GM18502 (cell line): ENCODE measurements at regions not wholly inside any gene's neighbourhood (a gene's known extent, or its start where the extent isn't known, plus 50 kb on each side); places are given as distances from the start of the nearest gene placed in this dataset.
"Not testable (repeated sequence)": the region's sequence is repeated elsewhere in the genome, so short reads cannot be mapped to it uniquely, and the experiment has no call there.

Source experiments
- ATAC-seq: cut with Tn5 transposase; IDR thresholded peaks from one replicate; pipeline ENCODE4 v1.9.1; 2021; ENCODE audit warnings: mild to moderate bottlenecking; ENCODE audit not compliant: unreplicated experiment, poor library complexity

DNA sequence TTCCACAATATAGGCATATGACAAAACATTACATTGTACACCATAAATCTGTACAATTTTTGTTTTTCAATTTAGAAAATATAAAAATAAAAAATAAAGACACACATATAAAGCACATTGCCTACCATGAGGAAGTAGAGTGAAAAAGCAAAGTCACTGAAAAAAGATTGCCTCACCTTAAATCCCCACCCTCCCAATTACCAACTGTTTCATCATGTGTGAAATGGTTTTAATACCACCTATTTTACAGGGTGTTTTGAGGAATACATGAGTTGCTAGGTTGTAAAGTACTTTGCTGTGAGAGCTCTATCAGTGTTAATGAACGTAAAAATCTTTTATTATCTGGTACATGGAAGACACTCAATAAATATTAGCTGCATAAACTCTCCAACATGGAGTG is 373.6 kb upstream of the NDST3 start:
- no peak for ATAC-seq

DNA sequence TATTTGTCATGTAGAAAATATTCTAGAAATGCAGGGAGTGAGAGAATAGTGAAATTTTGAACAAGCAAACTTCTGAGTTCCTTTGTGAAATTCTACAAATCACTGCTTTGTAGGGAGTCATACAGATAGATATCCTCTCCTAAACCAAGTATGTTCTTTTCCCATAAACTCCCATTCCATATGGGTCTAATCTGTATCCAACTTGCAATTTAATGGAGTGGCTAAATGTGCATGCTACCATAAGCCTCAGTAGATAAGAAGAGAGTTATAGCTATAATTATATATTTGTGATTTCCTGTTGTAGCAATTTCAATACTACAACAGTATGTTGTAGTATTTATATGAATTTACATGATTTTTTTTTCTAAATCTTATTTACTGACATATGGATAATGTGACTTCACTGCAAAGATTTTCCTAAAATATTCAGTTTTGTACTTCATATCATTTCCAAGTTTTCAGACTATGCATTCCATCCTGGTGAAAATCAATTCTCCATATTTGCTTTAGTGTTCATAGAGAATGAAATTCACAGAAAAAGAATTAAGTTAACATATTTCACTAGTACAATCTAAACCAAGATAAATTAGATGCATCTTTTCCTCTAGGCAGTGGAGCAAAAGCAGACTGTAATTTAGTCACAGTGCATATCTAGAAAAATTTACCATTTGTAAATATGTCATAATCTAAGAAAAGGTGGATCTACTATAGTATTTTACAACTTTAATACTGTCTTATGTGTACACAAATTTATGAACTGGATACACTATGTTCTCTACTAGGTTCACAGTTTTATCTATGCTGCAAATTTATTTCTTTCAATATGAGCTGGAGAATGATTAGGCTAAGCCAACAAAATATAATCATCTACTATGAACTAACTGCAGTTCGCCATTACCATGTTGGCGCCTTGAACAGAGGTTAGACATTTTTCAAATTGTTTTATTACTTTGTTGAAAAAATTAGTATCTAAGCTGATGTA is 372.9 kb upstream of the NDST3 start:
- no peak for ATAC-seq

DNA sequence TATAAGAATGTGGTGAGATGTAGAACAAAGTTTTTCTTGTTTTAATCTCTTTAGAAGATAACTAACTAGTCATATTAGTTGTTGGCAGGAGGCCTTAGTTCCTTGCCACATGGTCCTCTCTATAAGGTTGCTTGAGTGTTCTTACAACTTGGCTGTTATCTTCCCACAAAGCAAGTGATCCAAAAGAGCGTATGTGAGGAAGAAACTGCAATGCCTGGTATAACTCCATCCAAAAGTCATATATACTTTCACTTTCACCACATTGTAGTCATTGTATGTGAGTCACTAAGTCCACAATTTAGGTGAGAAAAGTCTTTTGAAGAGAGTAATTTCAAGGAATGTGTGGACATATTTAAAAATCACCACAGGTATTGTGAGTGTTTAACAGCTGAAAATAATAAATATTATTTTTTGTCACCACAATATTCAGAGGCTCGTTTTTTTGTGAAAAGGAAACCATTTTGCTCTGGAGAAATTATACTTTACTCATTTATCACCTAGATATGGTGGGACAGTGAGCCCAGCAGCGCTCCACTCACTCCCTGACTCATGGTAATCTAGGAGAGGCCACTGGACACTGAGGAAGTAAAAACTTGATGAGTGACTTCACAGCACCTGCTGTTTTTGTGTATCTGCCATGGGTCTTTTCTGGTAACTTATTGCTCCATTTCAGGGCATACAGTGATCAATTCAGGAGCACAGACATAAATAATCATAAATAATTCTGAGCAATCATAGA is 369.4 kb upstream of the NDST3 start:
- ATAC-seq: no peak

DNA sequence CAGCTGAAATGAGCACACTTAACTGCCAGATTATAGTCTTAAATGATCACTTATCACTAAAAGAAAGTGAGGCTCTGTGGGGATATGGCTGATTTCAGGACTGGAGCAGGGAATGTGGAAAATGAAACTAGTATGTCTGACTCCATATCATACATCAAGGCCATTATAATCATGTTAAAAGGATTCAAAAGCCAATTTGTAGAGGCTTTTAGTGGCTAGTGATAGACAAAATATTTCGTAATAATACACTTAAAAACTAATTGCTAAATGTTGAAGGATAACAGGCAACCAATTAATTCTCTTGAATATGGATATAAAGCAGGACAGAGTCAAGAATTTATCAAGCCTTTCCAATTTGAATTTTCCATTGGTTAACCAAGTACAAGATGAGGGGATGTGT is 358.1 kb upstream of the NDST3 start:
- ATAC-seq: no peak

DNA sequence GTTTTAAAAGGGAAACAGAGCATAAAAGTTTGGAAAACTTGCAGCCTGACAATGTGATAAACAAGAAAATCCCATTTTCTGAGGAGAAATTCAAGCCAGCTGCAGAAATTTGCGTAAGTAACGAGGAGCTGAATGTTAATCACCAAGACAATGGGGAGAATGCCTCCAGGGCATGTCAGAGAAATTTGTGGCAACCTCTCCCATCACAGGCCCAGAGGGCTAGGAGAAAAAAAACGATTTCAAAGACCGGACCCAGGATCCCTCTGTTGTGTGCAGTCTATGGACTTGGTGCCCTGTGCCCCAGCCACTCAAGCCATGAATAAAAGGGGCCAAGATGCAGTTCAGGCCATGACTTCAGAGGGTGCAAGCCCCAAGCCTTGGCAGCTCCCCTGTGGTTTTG is 355.4 kb upstream of the NDST3 start:
- no peak for ATAC-seq

DNA sequence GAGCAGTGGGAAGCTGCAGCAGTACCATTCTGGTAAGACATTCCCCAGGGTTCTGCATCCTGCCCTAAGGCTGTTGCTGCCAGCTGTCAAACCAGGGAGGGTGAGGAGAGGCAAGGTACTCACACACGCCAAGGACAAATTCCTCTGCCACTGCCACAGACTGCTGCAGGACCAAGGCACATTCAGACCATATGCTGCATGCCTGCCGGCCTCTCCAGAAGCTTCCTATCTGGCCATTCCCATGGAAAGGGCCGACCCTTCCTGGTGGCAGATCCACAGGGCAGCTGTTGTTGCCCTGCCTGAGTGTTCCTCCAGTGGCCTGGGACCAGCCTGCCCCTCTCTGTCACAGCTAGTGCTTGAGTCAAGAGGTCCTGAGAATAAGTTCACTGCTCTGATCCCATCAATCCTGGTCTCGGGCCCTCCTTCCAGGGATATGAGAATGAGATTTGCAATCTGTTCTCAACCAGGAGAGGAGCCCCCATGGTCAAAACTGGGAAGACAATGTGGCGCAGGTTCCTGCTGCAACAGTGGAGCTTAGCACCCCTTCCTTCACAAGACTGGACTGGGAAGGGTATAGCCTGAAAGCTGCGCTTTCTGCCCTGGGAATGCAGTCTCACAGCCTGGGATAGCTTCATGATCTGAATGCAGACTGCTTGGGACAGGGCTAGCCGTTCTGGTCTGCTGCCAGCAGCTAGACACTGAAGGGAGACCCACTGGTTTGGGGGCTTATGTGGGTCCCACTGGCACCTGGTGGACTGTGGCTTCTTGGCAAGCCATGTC is 342.5 kb upstream of the NDST3 start:
- ATAC-seq: no peak

DNA sequence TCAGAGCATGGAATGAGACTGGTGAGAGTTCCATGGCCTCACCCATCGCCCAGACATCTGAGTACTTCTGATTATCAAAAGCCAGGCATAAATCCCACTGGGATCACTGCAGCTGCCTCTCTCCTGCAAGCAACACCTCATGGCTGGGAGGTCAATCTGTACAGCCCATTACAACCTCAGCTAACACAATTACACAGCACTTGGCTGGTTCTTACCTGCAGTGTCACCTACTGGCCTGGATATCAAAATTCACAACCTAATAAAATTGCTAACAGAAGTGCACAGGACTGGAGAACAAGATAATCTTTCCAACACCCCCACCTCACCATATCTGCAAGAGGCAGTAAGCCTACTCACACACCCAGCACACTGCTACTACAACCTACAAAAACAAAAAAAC is 341.7 kb upstream of the NDST3 start:
- no peak for ATAC-seq

DNA sequence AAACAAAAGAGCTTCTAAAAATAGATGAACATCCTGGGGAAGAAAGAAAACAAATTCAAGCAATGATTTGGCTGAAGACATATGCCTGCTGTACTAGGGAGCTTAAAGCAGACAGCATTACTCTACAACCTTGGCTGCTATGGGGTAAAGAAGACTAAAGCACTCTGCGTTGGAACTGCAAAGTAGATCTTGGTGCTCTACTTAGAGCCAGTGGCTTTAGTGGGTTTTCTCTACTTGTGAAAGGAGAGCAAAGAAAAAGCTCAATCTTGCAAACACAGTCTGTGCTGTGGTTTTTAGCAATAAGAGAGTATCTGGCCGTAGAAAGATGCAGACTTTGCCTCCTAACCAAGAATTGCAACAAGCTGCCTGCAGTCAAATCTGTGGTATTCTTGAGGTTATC is 334.7 kb upstream of the NDST3 start:
- ATAC-seq: no peak

DNA sequence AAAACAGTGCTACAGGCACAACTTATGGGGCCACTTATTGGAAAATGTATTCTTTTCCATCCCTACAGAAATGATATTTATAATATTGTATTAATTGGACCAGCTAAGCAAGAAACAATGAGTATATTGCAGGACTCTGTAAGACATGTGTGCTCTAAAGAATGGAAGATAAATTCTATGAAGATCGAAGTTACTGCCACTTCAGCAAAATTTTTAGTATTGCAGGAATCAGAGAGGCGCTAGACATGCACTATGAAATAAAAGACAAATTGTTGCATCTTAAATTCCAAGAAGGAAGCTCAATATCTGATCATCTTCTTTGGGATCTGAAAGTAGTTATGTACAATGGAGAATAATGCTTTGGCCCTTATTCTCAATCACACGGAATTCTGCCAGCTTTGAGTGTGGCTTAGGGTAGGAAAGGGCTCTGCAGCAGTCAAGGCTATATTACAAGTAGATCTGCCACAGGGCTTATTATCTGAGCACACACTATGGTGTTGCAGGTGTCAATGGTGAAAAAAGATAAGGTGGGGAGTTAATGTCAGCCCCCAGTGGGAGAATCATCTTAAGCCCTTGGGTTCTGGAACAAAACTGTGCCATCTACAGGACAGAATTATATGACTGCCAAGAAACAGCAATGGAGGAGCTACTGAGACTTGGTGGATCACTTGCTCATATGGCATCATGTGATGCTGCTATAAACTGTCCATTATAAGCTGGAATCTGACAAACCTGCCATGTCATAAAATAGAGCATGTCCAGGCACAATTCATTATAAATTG is 334.0 kb upstream of the NDST3 start:
- ATAC-seq: peak; percentile 71

DNA sequence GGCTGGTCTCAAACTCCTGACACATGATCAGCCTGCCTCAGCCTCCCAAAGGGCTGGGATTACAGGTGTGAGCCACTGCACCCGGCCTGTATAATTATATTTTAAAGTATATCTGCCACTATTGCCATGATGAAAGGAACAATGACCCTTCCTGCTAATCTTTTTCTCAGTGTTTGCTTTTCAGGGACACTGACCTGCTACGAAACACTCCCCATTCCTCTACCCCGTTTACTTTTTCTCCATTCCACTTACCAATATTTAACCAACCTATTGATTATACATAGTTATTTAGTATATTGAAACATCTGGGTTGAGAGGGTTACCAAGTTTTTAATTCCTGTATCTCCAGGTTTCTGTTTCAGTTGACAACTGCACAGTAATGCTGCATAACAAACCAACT is 331.9 kb upstream of the NDST3 start:
- no peak for ATAC-seq

DNA sequence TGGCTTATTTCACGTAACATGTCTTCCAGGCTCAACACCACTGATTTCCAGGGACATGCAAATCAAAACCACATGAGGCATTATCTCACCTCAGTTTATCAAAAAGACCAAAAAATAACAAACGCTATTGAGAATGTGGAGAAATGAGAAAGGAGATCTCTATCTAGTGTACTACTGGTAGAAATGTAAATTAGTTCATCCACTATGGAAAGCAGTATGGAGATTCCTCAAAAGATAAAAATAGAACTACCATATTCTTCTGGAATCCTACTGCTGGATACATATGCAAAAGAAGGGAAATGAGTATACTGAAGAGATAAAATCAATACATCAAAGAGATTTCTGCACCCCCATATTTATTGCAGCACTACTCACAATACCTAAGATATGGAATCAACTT is 329.6 kb upstream of the NDST3 start:
- ATAC-seq: no peak

DNA sequence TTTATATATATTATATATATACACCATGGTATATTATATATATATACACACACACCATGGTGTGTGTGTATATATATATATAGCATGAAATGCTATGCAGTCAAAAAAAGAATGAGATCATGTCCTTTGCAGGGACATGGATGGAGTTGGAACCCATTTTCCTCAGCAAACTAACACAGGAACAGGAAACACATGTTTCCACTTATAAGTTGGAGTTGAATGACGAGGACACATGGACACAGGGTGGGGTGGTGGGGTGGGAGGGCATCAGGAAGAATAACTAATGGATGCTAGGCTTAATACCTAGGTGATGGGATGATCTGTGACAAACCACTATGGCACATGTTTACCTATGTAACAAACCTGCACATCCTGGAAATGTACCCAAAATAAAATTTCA is 293.6 kb upstream of the NDST3 start:
- ATAC-seq: no peak

DNA sequence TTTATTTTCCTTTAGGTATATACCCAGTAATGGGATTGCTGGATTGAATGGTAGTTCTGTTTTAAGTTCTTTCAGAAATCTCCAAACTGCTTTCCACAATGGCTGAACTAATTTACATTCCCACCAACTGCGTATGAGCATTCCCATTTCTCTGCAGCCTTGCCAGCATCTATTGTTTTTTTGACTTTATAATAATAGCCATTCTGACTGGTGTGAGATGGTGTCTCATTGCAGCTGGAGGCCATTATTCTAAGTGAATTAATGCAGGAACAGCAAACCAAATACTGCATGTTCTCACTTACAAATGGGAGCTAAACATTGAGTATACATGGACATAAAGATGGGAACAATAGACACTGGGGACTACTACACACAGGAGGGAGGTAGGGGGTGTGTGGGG is 288.9 kb upstream of the NDST3 start:
- not testable (repeated sequence) for ATAC-seq

DNA sequence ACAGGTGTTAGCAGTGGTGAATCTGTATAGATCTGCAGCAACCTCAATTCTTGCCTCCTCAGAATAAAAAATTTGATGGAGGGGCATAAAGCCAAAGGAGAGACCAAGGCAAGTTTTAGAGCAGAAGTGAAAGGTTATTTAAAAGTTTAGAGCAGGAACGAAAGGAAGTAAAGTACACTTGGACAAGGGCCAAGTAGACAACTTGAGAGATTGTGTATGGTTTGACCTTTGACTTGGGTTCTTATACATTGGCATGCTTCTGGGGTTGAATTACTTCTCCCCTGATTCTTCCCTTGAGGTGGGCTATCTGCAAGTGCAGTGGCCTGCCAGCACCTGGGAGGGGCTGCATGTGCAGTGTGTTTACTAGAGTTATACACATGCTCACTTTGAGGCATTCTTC is 278.8 kb upstream of the NDST3 start:
- ATAC-seq: no peak

DNA sequence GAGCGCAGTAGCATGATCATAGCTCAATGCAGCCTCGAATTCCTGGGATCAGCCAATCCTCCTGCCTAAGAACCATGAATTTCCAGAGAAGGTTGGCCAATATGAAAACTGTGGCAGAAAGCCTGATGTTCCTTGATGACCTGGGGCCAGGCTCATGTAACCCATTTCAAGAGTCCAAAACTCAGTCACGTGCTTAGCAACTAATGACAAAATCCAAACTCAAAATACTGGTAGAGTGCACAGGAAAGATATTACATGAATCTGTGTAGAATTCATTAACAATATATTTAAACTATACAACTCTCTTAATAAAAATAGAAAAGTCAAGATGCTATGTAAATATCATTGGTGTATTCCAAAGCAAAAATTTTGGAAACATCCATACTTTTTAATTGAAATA is 265.7 kb upstream of the NDST3 start:
- ATAC-seq: no peak

DNA sequence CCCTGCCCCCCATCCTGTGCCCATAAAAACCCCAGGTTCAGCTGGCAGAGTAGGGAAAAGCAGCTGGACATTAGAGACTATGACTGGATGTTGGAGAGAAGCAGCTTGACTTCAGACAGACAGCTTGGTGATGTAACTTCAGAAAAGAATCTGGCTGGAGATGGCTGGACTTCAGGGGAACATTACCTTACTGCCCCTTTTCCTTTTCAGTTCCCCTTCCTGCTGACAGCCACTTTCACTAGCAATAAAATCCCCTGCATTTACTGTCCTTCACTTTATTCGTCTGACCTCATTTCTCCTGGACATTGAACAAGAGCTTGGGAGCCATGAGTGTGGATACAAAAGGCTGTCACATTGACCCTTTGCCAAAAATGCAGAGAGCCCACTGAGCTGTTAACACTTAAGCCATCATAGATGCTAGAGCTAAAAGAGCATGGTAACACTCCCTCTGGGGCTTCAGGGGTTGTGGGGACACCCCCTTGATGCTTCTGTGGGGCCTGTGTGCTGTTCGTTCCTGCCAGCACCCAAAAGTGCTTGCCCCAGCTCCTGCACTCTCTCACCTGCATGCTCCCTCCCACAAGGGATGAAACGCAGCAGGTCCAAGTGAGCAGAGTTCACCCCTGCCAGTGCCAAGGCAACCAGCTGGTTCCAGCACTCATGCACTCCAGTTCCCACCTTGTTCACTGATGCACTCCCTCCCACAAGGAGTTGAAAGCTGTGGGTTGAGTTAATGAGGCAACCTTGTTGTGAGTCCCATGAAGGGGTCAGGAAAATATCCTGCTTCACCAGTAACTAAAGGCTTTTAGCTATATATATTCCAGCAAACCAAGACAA is 263.8 kb upstream of the NDST3 start:
- no peak for ATAC-seq

DNA sequence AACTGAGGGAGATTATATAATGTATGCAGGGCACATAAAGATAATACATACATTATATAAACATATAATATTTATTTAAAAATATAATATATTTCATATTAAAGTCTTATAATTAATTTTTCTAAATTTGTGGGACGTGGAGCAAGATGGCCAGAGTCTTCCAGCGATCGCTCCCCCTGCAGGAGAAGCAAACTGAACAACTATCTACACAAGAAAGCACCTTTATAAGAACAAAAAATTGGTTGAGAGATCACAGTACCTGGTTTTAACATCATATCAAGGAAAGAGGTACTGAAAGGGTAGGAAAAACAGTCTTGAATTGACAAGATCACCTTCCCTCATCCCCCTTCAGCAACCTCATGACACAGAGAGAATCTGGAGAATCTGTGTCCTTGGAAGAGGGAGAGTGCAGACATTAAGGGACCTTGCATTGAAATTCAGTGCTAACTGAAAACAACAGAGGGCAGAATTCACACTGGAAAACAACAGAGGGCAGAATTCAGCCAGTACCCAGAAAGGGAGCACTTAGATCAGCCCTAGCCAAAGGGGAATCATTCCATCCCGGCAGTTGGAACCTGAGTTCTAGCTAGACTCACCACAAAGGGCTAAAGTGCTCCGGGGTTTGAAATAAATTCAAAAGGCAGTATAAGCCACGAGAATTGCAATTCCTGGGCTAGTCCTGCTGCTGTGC is 262.5 kb upstream of the NDST3 start:
- ATAC-seq: no peak

DNA sequence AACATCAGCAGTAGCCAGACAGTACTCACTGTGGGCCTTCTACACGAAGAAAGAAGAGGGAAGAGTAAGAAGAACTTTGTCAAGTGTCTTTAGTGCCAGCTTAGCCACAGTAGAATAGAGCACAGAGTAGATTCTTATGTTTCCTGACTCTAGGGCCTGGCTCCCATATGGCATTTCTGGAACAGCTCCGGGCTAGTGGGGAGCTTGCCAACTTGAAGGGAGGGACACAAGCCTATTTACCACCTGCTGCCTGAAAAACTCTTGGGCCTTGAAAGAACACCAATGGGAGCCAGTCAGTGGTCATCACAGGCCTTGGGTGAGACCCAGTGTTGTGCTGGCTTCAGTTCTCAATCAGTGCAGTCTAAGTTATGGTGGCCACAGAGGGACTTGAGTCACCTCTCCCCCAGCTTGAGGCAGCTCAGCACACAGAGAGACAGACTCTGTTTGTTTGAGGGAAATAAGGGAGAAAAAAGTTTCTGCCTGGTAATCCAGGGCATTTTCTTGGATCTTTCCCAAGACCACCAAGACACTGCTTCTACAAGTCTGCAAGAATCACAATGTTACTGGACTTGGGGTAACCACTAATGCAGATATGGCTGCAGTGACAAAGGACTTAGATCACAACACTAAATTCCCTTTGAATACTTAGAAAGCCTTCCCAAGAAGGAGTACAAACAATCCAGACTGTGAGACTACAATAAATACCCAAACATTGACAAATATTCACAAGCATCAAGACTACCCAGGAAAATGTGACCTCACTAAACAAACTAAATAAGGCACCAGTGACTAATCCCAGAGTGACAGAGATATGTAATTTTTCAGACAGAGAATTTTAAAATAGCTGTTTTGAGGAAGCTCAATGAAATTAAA is 261.0 kb upstream of the NDST3 start:
- no peak for ATAC-seq
